Lower leg skin (tissue), 4 donors: ENCODE measurements at regions not wholly inside any gene's neighbourhood (a gene's known extent, or its start where the extent isn't known, plus 50 kb on each side); places are given as distances from the start of the nearest gene placed in this dataset.

Source experiments
- DNase-seq, 2 donors: peaks; one replicate each; pipeline ENCODE4 v3.0.0-alpha.2; 2019; ENCODE audit warnings: low spot score in 2 of 2
- H3K4me3 ChIP-seq: fragments of 200-600 bp; sonication (generic); 2 replicates; pipeline ENCODE4 v1.5.1; 2017; ENCODE audit warnings: mild to moderate bottlenecking, low read depth; ENCODE audit not compliant: poor library complexity, severe bottlenecking
- CTCF ChIP-seq, 3 donors: fragments of 450-650 bp; IDR thresholded peaks; one replicate each; pipeline ENCODE4 v1.5.1; 2016; ENCODE audit warnings: antibody characterized with exemption in 3 of 3, mild to moderate bottlenecking in 3 of 3, moderate library complexity in 2 of 3
- POLR2A ChIP-seq, 2 donors: fragments of 450-650 bp; IDR thresholded peaks; one replicate each; pipeline ENCODE4 v1.6.1; 2016 to 2017; ENCODE audit warnings: antibody characterized with exemption in 2 of 2, mild to moderate bottlenecking in 1 of 2, moderate library complexity in 1 of 2
- WGBS, 2 donors: methylation state at CpG; one replicate each; pipeline ENCODE4 v1.1.5; 2018; 5-methylcytosine and 5-hydroxymethylcytosine counted together
- intact Hi-C: fragments of 100-400 bp; cut with DNase I; formaldehyde crosslinking; loops from one replicate; pipeline ENCODE4 v1.15.0; 2023; ENCODE audit warnings: low total_unique reads

GRCh38 chr5:103340717-103341388, 82.3 kb downstream of the MACIR start:
- TF ChIP-seq CTCF (IDR thresholded peaks at IDR 0.05), result no peak
- no peak for TF ChIP-seq POLR2A (IDR thresholded peaks at IDR 0.05)
- intact Hi-C loops, result no loop called here
- H3K4me3 ChIP-seq, result no peak overlapping the region
- DNase-seq, result no peak
- WGBS, 2 donors, result 65 to 77% methylated on average over 5 of the region's 5 CpGs

GRCh38 chr5:103340132-103340531, 81.6 kb downstream of the MACIR start:
- TF ChIP-seq CTCF (IDR thresholded peaks at IDR 0.05) (no peak), POLR2A (IDR thresholded peaks at IDR 0.05) (no peak)
- intact Hi-C loops, result no loop called here
- no peak for DNase-seq
- WGBS, 2 donors, result 90% methylated on average over 2 of the region's 2 CpGs
- H3K4me3 ChIP-seq, result no peak overlapping the region

DNA sequence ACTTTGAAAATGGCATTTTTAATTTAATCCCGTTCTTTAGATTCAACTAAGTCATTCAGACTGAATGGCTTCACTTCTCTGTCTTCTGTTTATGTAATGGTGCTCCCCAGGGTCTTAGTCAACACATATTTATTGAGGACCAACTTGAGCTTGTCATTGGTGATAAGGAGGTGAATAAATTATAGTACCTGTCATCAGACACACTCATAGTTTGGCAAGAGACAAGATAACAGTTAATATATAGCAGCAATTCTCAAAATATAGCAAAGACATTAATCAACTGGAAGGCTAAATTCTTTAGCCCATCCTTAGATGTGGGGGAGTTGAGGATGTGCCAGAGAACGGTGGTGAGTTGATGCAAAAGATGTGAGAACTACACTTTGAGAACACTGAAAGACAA, 78.4 kb downstream of the MACIR start:
- WGBS, 2 donors, result 46 to 59% methylated on average over 2 of the region's 2 CpGs
- intact Hi-C loops, result no loop called here
- no peak for DNase-seq
- H3K4me3 ChIP-seq, result no peak overlapping the region
- TF ChIP-seq CTCF (IDR thresholded peaks at IDR 0.05) (no peak), POLR2A (IDR thresholded peaks at IDR 0.05) (no peak)

DNA sequence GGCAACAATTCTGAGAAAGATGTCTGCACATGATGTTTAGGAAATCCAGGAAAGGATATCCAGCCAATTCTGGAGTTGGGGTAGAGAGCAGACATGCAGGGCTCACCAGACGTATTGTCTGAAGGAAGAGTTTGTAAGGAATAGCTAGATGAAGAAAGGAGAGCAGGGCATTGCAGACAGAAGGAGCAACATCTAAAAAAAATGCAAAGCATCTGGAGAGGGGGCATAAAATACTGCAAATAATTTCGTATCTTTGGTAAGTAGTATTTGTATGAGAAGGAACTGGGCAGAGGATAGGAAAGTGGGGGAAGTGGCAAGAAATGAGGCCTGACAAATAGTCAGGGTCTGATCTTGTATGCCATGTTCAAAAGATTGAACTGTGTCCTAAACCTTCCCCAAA, 74.8 kb downstream of the MACIR start:
- H3K4me3 ChIP-seq, result no peak overlapping the region
- WGBS, 2 donors, result 54 to 65% methylated on average over 2 of the region's 2 CpGs
- intact Hi-C loops, result no loop called here
- no peak for TF ChIP-seq POLR2A (IDR thresholded peaks at IDR 0.05)
- TF ChIP-seq CTCF (IDR thresholded peaks at IDR 0.05), result no peak
- DNase-seq, result no peak

- WGBS, 2 donors, result 88 to 91% methylated on average over 2 of the region's 2 CpGs
- no peak for DNase-seq
- no peak for TF ChIP-seq POLR2A (IDR thresholded peaks at IDR 0.05)
- TF ChIP-seq CTCF (IDR thresholded peaks at IDR 0.05), result no peak
- no peak overlapping the region for H3K4me3 ChIP-seq
- intact Hi-C loops, result no loop called here
These were observed 72.3 kb downstream of the MACIR start for GRCh38 chr5:103330875-103331274.
